Duodenal mucosa (tissue), 2 donors: ENCODE measurements at regions not wholly inside any gene's neighbourhood (a gene's known extent, or its start where the extent isn't known, plus 50 kb on each side); places are given as distances from the start of the nearest gene placed in this dataset.
"Not testable (repeated sequence)": the region's sequence is repeated elsewhere in the genome, so short reads cannot be mapped to it uniquely, and the experiment has no call there.

Experiments used
- H3K27ac ChIP-seq: one replicate; pipeline ENCODE4 v1.7.0; 2013; ENCODE audit warnings: low read depth, low read length
- H3K27me3 ChIP-seq, 2 donors: one replicate each; pipeline ENCODE4 v1.7.0; 2013; ENCODE audit warnings: low read length in 2 of 2, control low read depth in 1 of 2; ENCODE audit not compliant: insufficient read depth in 2 of 2, control insufficient read depth in 1 of 2
- H3K36me3 ChIP-seq, 2 donors: one replicate each; pipeline ENCODE4 v1.7.0; 2013; ENCODE audit warnings: low read length in 2 of 2, control low read depth in 1 of 2; ENCODE audit not compliant: insufficient read depth in 2 of 2, control insufficient read depth in 1 of 2
- H3K4me1 ChIP-seq, 2 donors: one replicate each; pipeline ENCODE4 v1.7.0; 2013; ENCODE audit warnings: low read length in 2 of 2, control low read depth in 1 of 2; ENCODE audit not compliant: insufficient read depth in 2 of 2, control insufficient read depth in 1 of 2
- H3K4me3 ChIP-seq, 2 donors: one replicate each; pipeline ENCODE4 v1.7.0; 2013; ENCODE audit warnings: low read length in 2 of 2, low read depth in 1 of 2
- H3K9ac ChIP-seq, 2 donors: one replicate each; pipeline ENCODE4 v1.7.0; 2013; ENCODE audit warnings: low read length in 2 of 2, low read depth in 1 of 2
- H3K9me3 ChIP-seq, 2 donors: one replicate each; pipeline ENCODE4 v1.7.0; 2013; ENCODE audit warnings: low read length in 2 of 2, control low read depth in 1 of 2; ENCODE audit not compliant: control insufficient read depth in 1 of 2

DNA sequence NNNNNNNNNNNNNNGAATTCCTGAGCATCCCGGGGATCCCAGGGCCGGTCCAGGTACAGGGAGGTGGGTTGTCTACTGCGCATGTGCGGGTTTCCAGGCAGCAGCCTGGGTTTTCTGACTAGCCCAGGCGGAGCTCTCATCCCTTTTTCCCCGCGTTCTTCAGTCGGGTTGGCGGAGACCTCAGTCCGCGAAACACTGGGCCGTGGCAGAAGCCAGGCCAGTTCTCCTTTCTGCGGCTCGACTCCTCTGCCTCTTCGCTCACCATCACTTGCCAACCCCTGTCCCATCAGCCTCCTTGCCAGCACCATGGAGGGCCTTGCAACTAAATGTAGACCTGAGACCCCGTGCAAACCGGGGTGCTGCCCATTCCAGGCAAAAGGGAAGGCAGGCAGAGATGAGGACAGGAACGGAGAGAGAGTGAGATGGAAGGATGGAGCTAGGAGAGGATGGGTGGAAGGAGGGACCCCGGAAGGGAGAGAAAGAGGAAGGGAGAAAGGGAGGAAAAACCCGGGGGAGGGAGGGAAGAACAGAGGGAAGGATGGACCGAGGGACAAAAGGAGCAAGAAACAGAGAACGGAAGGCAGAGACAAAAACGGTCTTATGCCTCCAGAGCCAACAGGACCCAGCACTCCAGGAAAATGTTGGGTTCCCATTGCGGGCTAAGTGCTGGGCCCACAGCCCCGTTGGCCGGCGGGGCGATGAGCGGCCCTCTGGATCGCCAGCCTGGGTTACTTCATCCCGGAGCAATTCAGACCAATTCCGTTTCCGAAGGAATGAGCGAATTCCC is 445.4 kb upstream of the DEFB115 start:
- H3K4me3 ChIP-seq: peak overlapping the region in 1 of 2 donors; percentile 48
- H3K27ac ChIP-seq: no peak overlapping the region
- no peaks in the 10 kb centered on the region for H3K36me3 ChIP-seq
- peaks cover 27 to 31% of the 10 kb centered on the region in 2 donors for H3K9me3 ChIP-seq
- no peak overlapping the region for H3K9ac ChIP-seq
- H3K27me3 ChIP-seq: peaks cover 0 to 5% of the 10 kb centered on the region in 2 donors
- H3K4me1 ChIP-seq: no peaks in the 10 kb centered on the region

DNA sequence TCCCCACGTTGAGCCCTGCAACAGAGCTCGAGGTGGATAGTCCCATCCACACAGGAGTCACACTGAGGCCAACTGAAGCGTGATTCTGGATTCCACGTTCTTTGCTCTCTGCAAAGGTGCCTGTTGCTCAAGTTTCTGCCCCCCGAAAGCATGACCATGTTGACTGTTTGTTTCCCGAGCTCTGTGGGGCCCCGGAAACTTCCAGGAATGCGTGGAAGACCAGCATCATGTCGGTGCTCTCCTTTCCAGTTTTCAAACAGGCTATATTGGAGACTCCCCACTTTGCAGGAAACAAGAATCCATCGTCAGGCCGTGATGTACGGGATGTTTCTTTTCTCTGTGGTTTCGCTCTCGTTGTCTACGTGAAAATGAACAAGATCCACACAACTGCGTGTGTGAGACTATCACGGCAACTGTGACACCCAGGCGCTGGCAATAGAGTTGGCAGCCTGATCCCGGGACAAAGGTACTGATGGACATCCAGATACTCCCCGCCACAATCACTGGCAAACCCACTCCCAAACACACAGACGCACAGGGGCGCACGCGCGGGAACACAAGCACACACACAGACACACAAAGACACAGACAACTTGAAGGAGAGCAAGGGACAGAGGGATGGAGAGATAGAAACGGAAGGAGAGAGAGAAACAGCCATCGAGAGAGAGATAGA is 444.6 kb upstream of the DEFB115 start:
- H3K9ac ChIP-seq: no peak overlapping the region
- peaks cover 0 to 5% of the 10 kb centered on the region in 2 donors for H3K27me3 ChIP-seq
- peaks cover 27 to 33% of the 10 kb centered on the region in 2 donors for H3K9me3 ChIP-seq
- H3K4me3 ChIP-seq: peak overlapping the region in 1 of 2 donors; percentile 28
- H3K27ac ChIP-seq: no peak overlapping the region
- H3K4me1 ChIP-seq: no peaks in the 10 kb centered on the region
- no peaks in the 10 kb centered on the region for H3K36me3 ChIP-seq

DNA sequence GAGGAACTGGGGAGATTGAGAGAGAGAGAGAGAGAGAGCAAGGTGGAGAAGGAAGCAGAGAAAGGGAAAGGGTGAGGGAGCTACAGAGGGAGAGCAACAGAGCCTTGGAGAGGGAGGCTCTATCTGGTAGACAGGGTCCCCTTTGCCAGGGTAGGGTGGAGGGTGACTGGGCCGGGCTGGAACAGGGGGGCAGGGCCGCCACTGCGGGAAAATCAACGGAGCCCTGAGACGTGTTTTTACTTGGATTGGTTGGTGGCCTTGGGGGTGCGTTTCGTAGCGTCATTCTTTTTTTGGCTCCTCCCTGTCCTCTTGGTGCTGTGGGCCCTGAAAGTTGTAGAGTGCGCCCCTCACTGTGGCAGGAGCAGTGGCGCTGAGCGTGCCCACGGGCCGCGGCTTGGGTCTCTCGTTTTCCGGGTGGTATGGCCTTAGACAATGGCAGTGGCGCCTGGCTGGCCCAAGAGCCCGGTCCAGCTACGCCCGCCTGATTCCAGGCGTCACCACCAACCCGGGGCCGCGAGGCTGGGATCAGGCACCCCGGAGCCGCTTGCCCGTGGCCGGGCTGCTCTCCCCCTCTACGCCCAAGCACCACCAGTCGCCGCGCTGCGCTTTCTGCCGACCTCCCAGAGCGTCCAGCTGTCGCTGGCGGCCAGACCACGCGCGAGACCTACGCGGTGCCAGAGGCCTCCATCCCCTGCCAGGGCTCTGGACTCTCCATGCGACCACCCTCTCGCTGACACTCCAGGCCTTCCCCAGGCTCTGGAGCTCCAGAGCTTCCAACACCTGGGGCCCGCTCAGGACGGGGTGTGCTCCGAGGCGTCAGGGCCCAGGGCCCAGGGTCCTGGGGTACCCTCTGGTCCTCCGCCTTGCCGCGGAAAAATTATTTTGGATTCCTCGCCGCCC is 443.8 kb upstream of the DEFB115 start:
- peak overlapping the region in 1 of 2 donors; percentile 28 for H3K4me3 ChIP-seq
- H3K9me3 ChIP-seq: peaks cover 27 to 33% of the 10 kb centered on the region in 2 donors
- H3K27ac ChIP-seq, H3K27me3 ChIP-seq, H3K4me1 ChIP-seq, H3K9ac ChIP-seq, H3K36me3 ChIP-seq: not testable (repeated sequence)

DNA sequence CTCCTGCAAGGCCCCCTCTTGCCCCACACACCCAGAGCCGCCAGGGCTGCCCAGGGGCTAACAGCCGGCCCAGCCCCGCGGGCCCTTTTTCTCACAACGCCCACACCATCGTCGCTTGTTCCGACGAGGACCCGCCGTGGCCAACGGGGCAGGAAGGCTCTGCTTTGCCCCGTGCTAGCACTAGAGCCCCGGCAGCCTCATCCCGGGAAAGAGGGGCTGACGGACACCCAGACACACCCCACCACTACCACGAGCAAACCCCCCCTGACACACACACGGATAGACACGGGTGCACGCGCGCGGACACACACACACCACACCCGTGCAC is 443.2 kb upstream of the DEFB115 start:
- not testable (repeated sequence) for H3K27ac ChIP-seq, H3K27me3 ChIP-seq, H3K4me1 ChIP-seq, H3K9ac ChIP-seq, H3K4me3 ChIP-seq, H3K36me3 ChIP-seq
- peaks cover 27 to 33% of the 10 kb centered on the region in 2 donors for H3K9me3 ChIP-seq

DNA sequence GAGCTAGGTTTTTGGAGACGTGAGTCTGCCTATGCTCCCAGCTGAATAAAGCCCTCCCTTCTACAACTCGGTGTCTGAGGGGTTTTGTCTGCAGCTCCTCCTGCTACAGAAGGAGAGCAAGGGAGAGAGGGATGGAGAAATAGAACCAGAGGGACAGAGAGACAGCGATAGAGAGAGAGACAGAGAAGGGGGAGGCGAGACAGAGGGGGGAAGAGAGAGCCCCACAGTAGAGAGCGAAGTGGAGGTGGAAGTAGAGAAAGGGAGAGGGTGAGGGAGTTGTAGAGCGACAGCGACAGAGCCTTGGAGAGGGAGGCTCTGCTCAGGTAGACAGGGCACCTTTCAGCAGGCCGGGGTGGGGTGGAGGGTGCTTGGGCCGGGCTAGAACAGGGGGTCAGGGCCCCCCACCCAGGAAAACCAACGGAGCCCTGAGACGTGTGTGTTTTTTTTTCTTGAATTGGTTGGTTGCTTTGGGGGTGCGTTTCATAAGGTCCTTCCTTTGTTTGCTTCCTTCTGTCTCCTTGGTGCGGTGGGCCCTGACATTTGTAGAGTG is 442.4 kb upstream of the DEFB115 start:
- not testable (repeated sequence) for H3K27me3 ChIP-seq, H3K4me3 ChIP-seq, H3K4me1 ChIP-seq, H3K27ac ChIP-seq, H3K36me3 ChIP-seq, H3K9ac ChIP-seq
- peaks cover 27 to 33% of the 10 kb centered on the region in 2 donors for H3K9me3 ChIP-seq

DNA sequence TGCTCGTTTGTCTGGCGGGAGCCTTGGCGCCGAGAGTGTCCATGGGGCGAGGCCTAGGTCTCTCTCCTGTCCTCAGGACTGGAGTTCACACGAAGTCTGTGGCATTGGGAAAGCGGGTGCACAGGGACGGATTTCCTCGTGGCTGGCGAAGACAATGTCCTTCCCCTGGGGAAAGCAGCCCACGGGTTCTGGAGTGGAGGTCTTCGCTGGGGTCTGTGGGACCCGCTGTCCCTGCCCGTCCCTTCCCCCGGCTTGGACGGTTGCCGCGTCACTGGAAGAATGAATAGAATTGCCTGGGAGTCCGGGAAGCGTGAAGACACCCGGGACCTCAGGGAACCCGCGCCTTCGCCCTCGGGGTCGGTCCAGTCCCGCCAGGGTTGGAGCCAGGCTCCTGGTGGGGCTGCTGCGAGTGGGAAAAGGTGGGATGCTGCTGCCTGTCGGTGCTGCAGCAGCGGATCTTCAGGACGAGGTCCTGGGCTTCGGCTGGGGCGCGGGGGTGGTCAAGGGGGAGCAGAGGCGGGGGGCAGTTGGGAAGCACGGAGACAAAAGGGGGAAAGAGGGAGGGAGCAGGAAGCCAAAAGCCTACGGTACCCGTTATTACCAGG is 441.8 kb upstream of the DEFB115 start:
- Histone ChIP-seq H3K27ac (no peak overlapping the region), H3K4me1 (no peaks in the 10 kb centered on the region), H3K9ac (no peak overlapping the region), H3K9me3 (peaks cover 27 to 33% of the 10 kb centered on the region in 2 donors), H3K4me3 (no peak overlapping the region), H3K27me3 (peaks cover 0 to 5% of the 10 kb centered on the region in 2 donors), H3K36me3 (no peaks in the 10 kb centered on the region)

DNA sequence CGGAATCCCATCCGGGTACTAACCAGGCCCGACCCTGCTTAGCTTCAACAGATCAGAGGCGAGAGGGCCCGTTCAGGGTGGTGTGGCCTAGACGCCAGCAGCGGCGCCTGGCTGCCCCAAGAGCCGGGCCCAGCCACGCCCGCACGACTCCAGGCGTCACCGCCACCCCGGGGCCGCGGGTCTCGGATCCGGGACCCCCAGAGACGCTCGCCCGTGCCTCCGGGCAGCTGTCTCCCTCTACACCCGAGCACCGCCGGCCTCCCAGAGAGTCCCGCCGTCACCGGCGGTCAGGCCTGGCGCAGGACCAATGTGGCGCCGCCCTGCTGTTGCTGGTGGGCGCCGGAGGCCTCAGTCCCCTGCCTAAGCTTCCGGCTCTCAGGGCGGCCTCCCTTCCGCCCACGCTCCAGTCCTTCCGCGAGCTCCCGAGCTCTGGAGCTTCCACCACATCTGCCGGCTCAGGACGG is 441.2 kb upstream of the DEFB115 start:
- Histone ChIP-seq H3K4me1 (no peaks in the 10 kb centered on the region), H3K4me3 (no peak overlapping the region), H3K36me3 (no peaks in the 10 kb centered on the region), H3K9ac (no peak overlapping the region), H3K9me3 (peaks cover 27 to 33% of the 10 kb centered on the region in 2 donors), H3K27ac (no peak overlapping the region), H3K27me3 (peaks cover 0 to 5% of the 10 kb centered on the region in 2 donors)

DNA sequence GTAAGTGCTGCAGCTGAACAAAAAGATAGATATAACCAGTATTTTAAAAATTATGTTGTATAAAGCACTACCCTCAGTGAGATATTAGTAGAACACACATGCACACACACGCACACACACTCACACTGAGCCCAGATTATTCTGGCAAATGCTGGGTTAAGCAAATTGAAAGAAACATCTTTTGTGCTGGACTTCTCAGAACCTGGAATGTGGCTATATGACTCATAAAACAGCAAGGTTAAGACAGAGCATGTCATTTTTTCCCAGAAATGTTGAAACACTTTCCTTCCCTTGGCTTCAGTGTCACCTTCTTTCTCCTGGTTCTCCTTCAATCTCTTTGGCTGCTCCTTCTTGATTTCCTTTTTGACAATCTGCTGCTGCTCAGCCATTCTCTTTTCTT is 435.8 kb upstream of the DEFB115 start:
- H3K36me3 ChIP-seq, H3K27ac ChIP-seq, H3K4me1 ChIP-seq, H3K9ac ChIP-seq, H3K4me3 ChIP-seq, H3K27me3 ChIP-seq: not testable (repeated sequence)
- peaks cover 7 to 11% of the 10 kb centered on the region in 2 donors for H3K9me3 ChIP-seq

DNA sequence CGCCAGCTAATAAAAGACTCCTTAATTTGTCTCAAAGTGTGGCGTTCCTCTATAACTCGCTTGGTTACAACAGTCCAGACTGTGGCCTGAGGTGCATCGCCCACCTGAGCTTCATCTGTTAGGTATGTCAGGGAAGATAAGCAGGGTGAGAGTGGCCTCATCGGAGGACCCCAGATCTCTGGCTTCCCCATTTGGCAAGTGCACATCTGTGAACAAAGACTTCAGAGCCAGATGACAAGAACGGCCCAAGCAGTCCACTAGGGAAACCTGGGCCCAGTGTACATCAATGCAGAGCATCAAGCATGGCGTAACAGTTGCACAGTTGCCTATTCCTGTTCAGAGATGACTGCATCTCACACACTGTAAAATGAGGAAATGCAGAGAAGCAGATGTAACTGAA is 432.8 kb upstream of the DEFB115 start:
- not testable (repeated sequence) for H3K27ac ChIP-seq, H3K4me3 ChIP-seq, H3K4me1 ChIP-seq, H3K9ac ChIP-seq, H3K36me3 ChIP-seq, H3K27me3 ChIP-seq
- peaks cover 10 to 15% of the 10 kb centered on the region in 2 donors for H3K9me3 ChIP-seq
